Liver (tissue), 8 donors: ENCODE measurements at regions not wholly inside any gene's neighbourhood (a gene's known extent, or its start where the extent isn't known, plus 50 kb on each side); places are given as distances from the start of the nearest gene placed in this dataset.

Experiments used
- DNase-seq: peaks from one replicate; pipeline ENCODE4 v3.0.0-alpha.2; 2017; ENCODE audit warnings: low spot score
- H3K27ac ChIP-seq, 2 donors: one replicate each; pipeline ENCODE4 v1.7.0; 2013; ENCODE audit warnings: inconsistent platforms in 2 of 2, low read length in 2 of 2, control low read depth in 1 of 2, low read depth in 1 of 2, mild to moderate bottlenecking in 1 of 2
- H3K27me3 ChIP-seq, 4 donors: one replicate each; pipeline versions ENCODE4 v1.6.1 to v1.7.0; 2013; ENCODE audit warnings: low read length in 3 of 4, inconsistent platforms in 1 of 4, mild to moderate bottlenecking in 1 of 4, moderate library complexity in 1 of 4; ENCODE audit not compliant: control insufficient read depth in 4 of 4, insufficient read depth in 4 of 4
- H3K36me3 ChIP-seq, 4 donors: one replicate each; pipeline versions ENCODE4 v1.6.1 to v1.7.0; 2013; ENCODE audit warnings: low read length in 3 of 4, mild to moderate bottlenecking in 3 of 4, low read depth in 1 of 4, moderate library complexity in 1 of 4; ENCODE audit not compliant: control insufficient read depth in 4 of 4, insufficient read depth in 3 of 4
- H3K4me1 ChIP-seq, 4 donors: one replicate each; pipeline versions ENCODE4 v1.6.1 to v1.7.0; 2013; ENCODE audit warnings: low read length in 3 of 4, mild to moderate bottlenecking in 3 of 4, moderate library complexity in 1 of 4; ENCODE audit not compliant: control insufficient read depth in 4 of 4, insufficient read depth in 4 of 4
- H3K4me3 ChIP-seq, 3 donors: one replicate each; pipeline versions ENCODE4 v1.6.1 to v1.7.0; 2013; ENCODE audit warnings: low read length in 3 of 3, control low read depth in 1 of 3, low read depth in 1 of 3, mild to moderate bottlenecking in 1 of 3
- H3K9ac ChIP-seq, 2 donors: one replicate each; pipeline ENCODE4 v1.7.0; 2013; ENCODE audit warnings: low read length in 2 of 2, mild to moderate bottlenecking in 2 of 2, moderate library complexity in 2 of 2, control low read depth in 1 of 2, low read depth in 1 of 2
- H3K9me3 ChIP-seq, 4 donors: one replicate each; pipeline versions ENCODE4 v1.6.1 to v1.7.0; 2013; ENCODE audit warnings: low read length in 3 of 4; ENCODE audit not compliant: control insufficient read depth in 4 of 4
- ATF3 ChIP-seq: IDR thresholded peaks from 2 replicates; pipeline ENCODE4 v1.6.1; 2016; ENCODE audit warnings: antibody characterized with exemption
- CTCF ChIP-seq: fragments of 150-350 bp; IDR thresholded peaks from 2 replicates; pipeline ENCODE4 v1.5.1; 2017; ENCODE audit warnings: improper control_type of control experiment, low read depth, low read length; ENCODE audit not compliant: missing input control
- EGR1 ChIP-seq, 2 donors: IDR thresholded peaks; 2 replicates each; pipeline ENCODE4 v1.6.1; 2016 to 2018; ENCODE audit warnings: antibody characterized with exemption in 2 of 2, low read depth in 2 of 2
- FOXA1 ChIP-seq: IDR thresholded peaks from 2 replicates; pipeline ENCODE4 v1.6.1; 2016; ENCODE audit warnings: antibody characterized with exemption
- GABPA ChIP-seq, 2 donors: IDR thresholded peaks in 1 of 2; conservative IDR thresholded peaks in 1 of 2; 2 replicates each; pipeline ENCODE4 v1.6.1; 2016; ENCODE audit warnings: antibody characterized with exemption in 2 of 2, mild to moderate bottlenecking in 1 of 2, moderate library complexity in 1 of 2
- HNF4A ChIP-seq, 2 donors: conservative IDR thresholded peaks; 2 replicates each; pipeline ENCODE4 v1.6.1; 2016; ENCODE audit warnings: antibody characterized with exemption in 2 of 2, mild to moderate bottlenecking in 2 of 2
- JUND ChIP-seq, 2 donors: IDR thresholded peaks; 2 replicates each; pipeline ENCODE4 v1.6.1; 2016; ENCODE audit warnings: antibody characterized with exemption in 2 of 2
- MAX ChIP-seq: IDR thresholded peaks from 2 replicates; pipeline ENCODE4 v1.6.1; 2016; ENCODE audit warnings: antibody characterized with exemption
- RAD21 ChIP-seq, 2 donors: IDR thresholded peaks; 2 replicates each; pipeline ENCODE4 v1.6.1; 2016; ENCODE audit warnings: antibody characterized with exemption in 2 of 2, mild to moderate bottlenecking in 2 of 2
- RXRA ChIP-seq, 2 donors: IDR thresholded peaks; 2 replicates each; pipeline ENCODE4 v1.6.1; 2017 to 2018; ENCODE audit warnings: antibody characterized with exemption in 2 of 2, mild to moderate bottlenecking in 1 of 2
- SP1 ChIP-seq: IDR thresholded peaks from 2 replicates; pipeline ENCODE4 v1.6.1; 2018; ENCODE audit warnings: antibody characterized with exemption, mild to moderate bottlenecking
- TAF1 ChIP-seq: conservative IDR thresholded peaks from 2 replicates; pipeline ENCODE4 v1.6.1; 2016; ENCODE audit warnings: antibody characterized with exemption, mild to moderate bottlenecking
- YY1 ChIP-seq: IDR thresholded peaks from 2 replicates; pipeline ENCODE4 v1.6.1; 2016; ENCODE audit warnings: antibody characterized with exemption, mild to moderate bottlenecking
- WGBS: extraction: QIAGEN DNeasy Blood & Tissue Kit; methylation state at CpG from one replicate; pipeline ENCODE4 v1.1.7; 2013; 5-methylcytosine and 5-hydroxymethylcytosine counted together
- TF ChIP-seq, protein P1 (sequence below): IDR thresholded peaks from 2 replicates; pipeline ENCODE4 v1.6.1; 2016; ENCODE audit warnings: antibody characterized with exemption
- donor health status: healthy.
- donor health status: healthy.
- donor health status: healthy.
- donor health status: healthy.
- donor health status: healthy.

GRCh38 chrX:124230655-124231450, 101.6 kb upstream of the TEX13D start:
- H3K36me3 ChIP-seq, result no peaks in the 10 kb centered on the region
- WGBS, result 85% methylated on average over 10 of the region's 10 CpGs
- no peak for DNase-seq
- no peaks in the 10 kb centered on the region for H3K9me3 ChIP-seq
- H3K9ac ChIP-seq, result no peak overlapping the region
- H3K4me1 ChIP-seq, result peaks cover 0 to 2% (median 0%) of the 10 kb centered on the region in 4 donors
- no peak overlapping the region for H3K4me3 ChIP-seq
- H3K27me3 ChIP-seq, result peaks cover 0 to 2% (median 0%) of the 10 kb centered on the region in 4 donors
- no peak overlapping the region for H3K27ac ChIP-seq
- no peak for TF ChIP-seq RXRA (IDR thresholded peaks at IDR 0.05)
- no peak for TF ChIP-seq YY1
- TF ChIP-seq FOXA1, result no peak
- TF ChIP-seq HNF4A (conservative IDR thresholded peaks at IDR 0.05), result no peak
- TF ChIP-seq, protein P1, sequence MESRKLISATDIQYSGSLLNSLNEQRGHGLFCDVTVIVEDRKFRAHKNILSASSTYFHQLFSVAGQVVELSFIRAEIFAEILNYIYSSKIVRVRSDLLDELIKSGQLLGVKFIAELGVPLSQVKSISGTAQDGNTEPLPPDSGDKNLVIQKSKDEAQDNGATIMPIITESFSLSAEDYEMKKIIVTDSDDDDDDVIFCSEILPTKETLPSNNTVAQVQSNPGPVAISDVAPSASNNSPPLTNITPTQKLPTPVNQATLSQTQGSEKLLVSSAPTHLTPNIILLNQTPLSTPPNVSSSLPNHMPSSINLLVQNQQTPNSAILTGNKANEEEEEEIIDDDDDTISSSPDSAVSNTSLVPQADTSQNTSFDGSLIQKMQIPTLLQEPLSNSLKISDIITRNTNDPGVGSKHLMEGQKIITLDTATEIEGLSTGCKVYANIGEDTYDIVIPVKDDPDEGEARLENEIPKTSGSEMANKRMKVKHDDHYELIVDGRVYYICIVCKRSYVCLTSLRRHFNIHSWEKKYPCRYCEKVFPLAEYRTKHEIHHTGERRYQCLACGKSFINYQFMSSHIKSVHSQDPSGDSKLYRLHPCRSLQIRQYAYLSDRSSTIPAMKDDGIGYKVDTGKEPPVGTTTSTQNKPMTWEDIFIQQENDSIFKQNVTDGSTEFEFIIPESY, result no peak
- no peak for TF ChIP-seq ATF3
- no peak for TF ChIP-seq JUND (IDR thresholded peaks at IDR 0.05)
- TF ChIP-seq EGR1 (IDR thresholded peaks at IDR 0.05; ENCODE audit: low read depth in 2 of 2), result no peak
- TF ChIP-seq TAF1, result no peak
- TF ChIP-seq SP1, result no peak

DNA sequence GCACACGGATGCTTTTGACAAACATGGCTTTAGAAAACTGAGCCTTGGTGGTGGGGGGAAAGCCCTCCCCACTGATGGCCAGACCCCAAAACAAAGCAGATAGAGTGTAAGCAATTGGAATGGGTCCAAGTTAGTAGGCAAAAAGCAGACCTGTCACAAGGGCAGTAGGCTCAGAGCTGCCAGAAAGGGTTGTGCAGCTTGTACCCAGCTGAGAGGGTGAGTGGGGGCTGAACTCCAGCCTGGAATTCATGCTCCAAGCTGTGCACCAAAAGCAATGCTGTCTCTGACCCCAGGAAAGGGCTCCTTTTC, 101.1 kb upstream of the TEX13D start:
- WGBS, result 86% methylated on average over 1 of the region's 1 CpG

More for the DNA sequence above, 101.1 kb upstream of the TEX13D start:
- Histone ChIP-seq H3K27me3 (no peaks in the 10 kb centered on the region), H3K27ac (no peak overlapping the region), H3K36me3 (no peaks in the 10 kb centered on the region), H3K9ac (no peak overlapping the region), H3K9me3 (no peaks in the 10 kb centered on the region), H3K4me3 (no peak overlapping the region), H3K4me1 (peaks cover 0 to 2% (median 0%) of the 10 kb centered on the region in 4 donors)
- DNase-seq, result no peak
- TF ChIP-seq, protein P1, result no peak
- no peak for TF ChIP-seq MAX
- TF ChIP-seq FOXA1, result no peak
- TF ChIP-seq SP1, result no peak
- TF ChIP-seq CTCF, result no peak
- no peak for TF ChIP-seq GABPA (IDR thresholded peaks at IDR 0.05 in 1 of 2, conservative IDR thresholded peaks at IDR 0.05 in 1 of 2)
- no peak for TF ChIP-seq HNF4A (conservative IDR thresholded peaks at IDR 0.05)
- no peak for TF ChIP-seq RXRA (IDR thresholded peaks at IDR 0.05)
- no peak for TF ChIP-seq RAD21 (IDR thresholded peaks at IDR 0.05)
- TF ChIP-seq TAF1, result no peak
